ENCODE measurements at regions not wholly inside any gene's neighbourhood (a gene's known extent, or its start where the extent isn't known, plus 50 kb on each side); places are given as distances from the start of the nearest gene placed in this dataset.
"Not testable (repeated sequence)": the region's sequence is repeated elsewhere in the genome, so short reads cannot be mapped to it uniquely, and the experiment has no call there.

DNA sequence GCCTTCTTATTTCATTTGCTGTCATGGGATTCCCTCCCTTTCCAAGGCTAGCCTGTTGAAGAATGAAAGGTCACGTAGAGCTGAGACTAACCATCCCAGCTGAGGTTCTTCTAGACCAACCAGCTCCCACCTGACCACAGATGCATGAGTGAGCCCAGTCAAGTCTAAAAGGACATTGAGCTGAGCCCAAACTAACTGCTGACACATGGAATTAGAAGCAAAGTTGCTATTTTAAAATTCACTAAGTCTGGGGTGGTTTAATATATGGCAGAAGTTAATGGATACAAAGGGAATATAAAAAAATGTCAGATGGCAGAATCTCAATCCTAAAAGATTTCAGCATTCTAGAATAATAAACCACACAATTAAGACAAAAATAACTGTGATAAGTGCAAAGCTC, 118.9 kb upstream of the RASGEF1B start:
- H3K79me2 ChIP-seq (ENCODE audit: control insufficient read depth, insufficient read depth, low read length): no peaks in the 10 kb centered on the region
- no CpG with 5 or more reads among the region's 1 CpG for WGBS (ENCODE audit: extremely low coverage, insufficient coverage, low lambda C conversion rate)
- H2AK5ac ChIP-seq (ENCODE audit: low read length): no peak overlapping the region
- no peak overlapping the region for H3K27ac ChIP-seq (ENCODE audit: low read depth, low read length)
- no peak overlapping the region for H3K56ac ChIP-seq (ENCODE audit: low read length)
- no peaks in the 10 kb centered on the region for H3K36me3 ChIP-seq (ENCODE audit: control insufficient read depth, insufficient read depth, low read length)
- no peaks in the 10 kb centered on the region for H3K79me1 ChIP-seq (ENCODE audit: low read length)
- no peak for DNase-seq
- peaks cover 5% of the 10 kb centered on the region for H3K4me1 ChIP-seq (ENCODE audit: control insufficient read depth, low read depth, low read length)
- no peak overlapping the region for H3K4ac ChIP-seq (ENCODE audit: low read depth, low read length)
- H3K9ac ChIP-seq (ENCODE audit: low read length): no peak overlapping the region
- no peak overlapping the region for H3K4me3 ChIP-seq (ENCODE audit: low read length)
- H2BK120ac ChIP-seq (ENCODE audit: low read depth, low read length): no peak overlapping the region
- no peaks in the 10 kb centered on the region for H3K27me3 ChIP-seq (ENCODE audit: insufficient read depth, low read length, poor library complexity)
- no peak overlapping the region for H4K5ac ChIP-seq (ENCODE audit: low read length)
- H3K4me2 ChIP-seq (ENCODE audit: low read length): no peak overlapping the region
- H2BK5ac ChIP-seq (ENCODE audit: low read length): no peak overlapping the region
- no peak overlapping the region for H2BK15ac ChIP-seq (replicated peaks; ENCODE audit: low read depth)
- no peak overlapping the region for H3K23ac ChIP-seq (ENCODE audit: low read length)
- no peak overlapping the region for H4K8ac ChIP-seq (ENCODE audit: low read depth, low read length)
- no peak overlapping the region for H3K18ac ChIP-seq (ENCODE audit: low read length)

DNA sequence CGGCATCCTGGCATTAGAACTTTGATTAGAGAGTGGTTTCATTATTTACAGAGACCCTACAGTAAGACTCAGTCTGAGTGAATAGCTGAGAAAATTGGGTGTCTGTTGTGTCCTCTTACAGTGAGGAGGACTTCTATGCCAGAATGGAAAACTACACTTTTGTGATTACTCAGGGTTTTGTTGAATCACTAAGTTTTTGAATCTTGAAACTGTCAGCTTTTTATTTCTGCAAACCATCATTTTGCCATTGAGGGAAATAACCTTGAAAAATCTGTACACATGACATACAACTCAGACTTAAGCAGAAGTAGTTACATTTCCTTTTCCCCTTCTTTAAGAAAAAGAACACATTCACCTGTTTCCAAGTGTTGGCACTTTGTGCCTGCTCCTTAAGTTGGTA, 117.6 kb upstream of the RASGEF1B start:
- Histone ChIP-seq H3K4ac (ENCODE audit: low read depth, low read length) (no peak overlapping the region), H3K27me3 (ENCODE audit: insufficient read depth, low read length, poor library complexity) (no peaks in the 10 kb centered on the region), H4K5ac (ENCODE audit: low read length) (no peak overlapping the region), H3K79me1 (ENCODE audit: low read length) (no peaks in the 10 kb centered on the region), H3K4me2 (ENCODE audit: low read length) (no peak overlapping the region), H3K9ac (ENCODE audit: low read length) (no peak overlapping the region), H3K36me3 (ENCODE audit: control insufficient read depth, insufficient read depth, low read length) (no peaks in the 10 kb centered on the region), H2BK5ac (ENCODE audit: low read length) (no peak overlapping the region), H3K18ac (ENCODE audit: low read length) (no peak overlapping the region), H2AK5ac (ENCODE audit: low read length) (no peak overlapping the region), H2BK15ac (replicated peaks; ENCODE audit: low read depth) (no peak overlapping the region), H3K27ac (ENCODE audit: low read depth, low read length) (no peak overlapping the region), H4K8ac (ENCODE audit: low read depth, low read length) (no peak overlapping the region), H3K23ac (ENCODE audit: low read length) (no peak overlapping the region), H3K56ac (ENCODE audit: low read length) (no peak overlapping the region), H3K79me2 (ENCODE audit: control insufficient read depth, insufficient read depth, low read length) (no peaks in the 10 kb centered on the region), H3K4me3 (ENCODE audit: low read length) (no peak overlapping the region), H3K4me1 (ENCODE audit: control insufficient read depth, low read depth, low read length) (peaks cover 5% of the 10 kb centered on the region), H2BK120ac (ENCODE audit: low read depth, low read length) (no peak overlapping the region)
- WGBS (ENCODE audit: extremely low coverage, insufficient coverage, low lambda C conversion rate): no CpG with 5 or more reads among the region's 1 CpG
- no peak for DNase-seq

DNA sequence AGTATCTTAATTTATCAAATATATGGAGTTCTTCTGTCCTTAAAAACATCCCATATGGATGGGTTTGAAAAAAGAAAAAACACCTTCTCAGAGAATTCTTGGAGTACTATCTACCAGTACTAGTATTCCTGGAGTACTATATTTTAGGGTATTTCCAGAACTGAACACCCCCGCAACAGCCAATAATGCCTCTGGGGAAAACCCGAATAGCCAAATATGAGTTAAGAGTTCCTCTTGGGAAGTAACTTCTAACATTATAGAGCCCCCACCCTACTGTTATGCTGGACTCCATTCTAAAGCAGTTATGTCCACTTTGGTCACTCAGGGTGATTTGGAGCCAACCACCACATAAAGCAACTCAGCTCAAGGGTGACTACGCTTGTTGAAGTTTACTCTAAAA, 115.0 kb upstream of the RASGEF1B start:
- H2BK120ac ChIP-seq (ENCODE audit: low read depth, low read length): no peak overlapping the region
- no peak overlapping the region for H2AK5ac ChIP-seq (ENCODE audit: low read length)
- no peak overlapping the region for H4K8ac ChIP-seq (ENCODE audit: low read depth, low read length)
- no peak overlapping the region for H3K4me2 ChIP-seq (ENCODE audit: low read length)
- no peak overlapping the region for H3K4ac ChIP-seq (ENCODE audit: low read depth, low read length)
- H2BK5ac ChIP-seq (ENCODE audit: low read length): no peak overlapping the region
- no peaks in the 10 kb centered on the region for H3K36me3 ChIP-seq (ENCODE audit: control insufficient read depth, insufficient read depth, low read length)
- DNase-seq: no peak
- H3K79me1 ChIP-seq (ENCODE audit: low read length): no peaks in the 10 kb centered on the region
- WGBS (ENCODE audit: extremely low coverage, insufficient coverage, low lambda C conversion rate): no CpG with 5 or more reads among the region's 3 CpGs
- no peaks in the 10 kb centered on the region for H3K27me3 ChIP-seq (ENCODE audit: insufficient read depth, low read length, poor library complexity)
- H3K18ac ChIP-seq (ENCODE audit: low read length): no peak overlapping the region
- no peak overlapping the region for H4K5ac ChIP-seq (ENCODE audit: low read length)
- no peak overlapping the region for H3K9ac ChIP-seq (ENCODE audit: low read length)
- no peak overlapping the region for H3K56ac ChIP-seq (ENCODE audit: low read length)
- H3K4me3 ChIP-seq (ENCODE audit: low read length): no peak overlapping the region
- H3K4me1 ChIP-seq (ENCODE audit: control insufficient read depth, low read depth, low read length): no peaks in the 10 kb centered on the region
- no peaks in the 10 kb centered on the region for H3K79me2 ChIP-seq (ENCODE audit: control insufficient read depth, insufficient read depth, low read length)
- H3K23ac ChIP-seq (ENCODE audit: low read length): no peak overlapping the region
- H2BK15ac ChIP-seq (replicated peaks; ENCODE audit: low read depth): no peak overlapping the region
- no peak overlapping the region for H3K27ac ChIP-seq (ENCODE audit: low read depth, low read length)

DNA sequence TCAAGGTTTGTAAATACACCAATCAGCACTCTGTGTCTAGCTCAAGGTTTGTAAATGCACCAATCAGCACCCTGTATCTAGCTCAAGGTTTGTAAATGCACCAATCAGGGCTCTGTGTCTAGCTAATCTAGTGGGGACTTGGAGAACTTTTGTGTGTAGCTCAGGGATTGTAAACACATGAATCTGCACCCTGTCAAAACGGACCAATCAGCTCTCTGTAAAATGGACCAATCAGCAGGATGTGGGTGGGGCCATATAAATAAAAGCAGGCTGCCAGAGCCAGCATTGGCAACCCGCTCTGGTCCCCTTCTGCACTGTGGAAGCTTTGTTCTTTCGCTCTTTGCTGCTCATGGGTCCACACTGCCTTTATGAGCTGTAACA, 109.3 kb upstream of the RASGEF1B start:
- not testable (repeated sequence) for DNase-seq; H3K56ac ChIP-seq (ENCODE audit: low read length); H2AK5ac ChIP-seq (ENCODE audit: low read length); H3K79me1 ChIP-seq (ENCODE audit: low read length); H3K27me3 ChIP-seq (ENCODE audit: insufficient read depth, low read length, poor library complexity); H3K79me2 ChIP-seq (ENCODE audit: control insufficient read depth, insufficient read depth, low read length); H3K23ac ChIP-seq (ENCODE audit: low read length); H4K5ac ChIP-seq (ENCODE audit: low read length); H3K4me2 ChIP-seq (ENCODE audit: low read length); H3K36me3 ChIP-seq (ENCODE audit: control insufficient read depth, insufficient read depth, low read length); H2BK15ac ChIP-seq (replicated peaks; ENCODE audit: low read depth); H3K4ac ChIP-seq (ENCODE audit: low read depth, low read length); H3K27ac ChIP-seq (ENCODE audit: low read depth, low read length); H3K4me1 ChIP-seq (ENCODE audit: control insufficient read depth, low read depth, low read length); H3K9ac ChIP-seq (ENCODE audit: low read length); H2BK5ac ChIP-seq (ENCODE audit: low read length); H2BK120ac ChIP-seq (ENCODE audit: low read depth, low read length); H3K18ac ChIP-seq (ENCODE audit: low read length); H4K8ac ChIP-seq (ENCODE audit: low read depth, low read length); H3K4me3 ChIP-seq (ENCODE audit: low read length)
- no CpG with 5 or more reads among the region's 3 CpGs for WGBS (ENCODE audit: extremely low coverage, insufficient coverage, low lambda C conversion rate)

DNA sequence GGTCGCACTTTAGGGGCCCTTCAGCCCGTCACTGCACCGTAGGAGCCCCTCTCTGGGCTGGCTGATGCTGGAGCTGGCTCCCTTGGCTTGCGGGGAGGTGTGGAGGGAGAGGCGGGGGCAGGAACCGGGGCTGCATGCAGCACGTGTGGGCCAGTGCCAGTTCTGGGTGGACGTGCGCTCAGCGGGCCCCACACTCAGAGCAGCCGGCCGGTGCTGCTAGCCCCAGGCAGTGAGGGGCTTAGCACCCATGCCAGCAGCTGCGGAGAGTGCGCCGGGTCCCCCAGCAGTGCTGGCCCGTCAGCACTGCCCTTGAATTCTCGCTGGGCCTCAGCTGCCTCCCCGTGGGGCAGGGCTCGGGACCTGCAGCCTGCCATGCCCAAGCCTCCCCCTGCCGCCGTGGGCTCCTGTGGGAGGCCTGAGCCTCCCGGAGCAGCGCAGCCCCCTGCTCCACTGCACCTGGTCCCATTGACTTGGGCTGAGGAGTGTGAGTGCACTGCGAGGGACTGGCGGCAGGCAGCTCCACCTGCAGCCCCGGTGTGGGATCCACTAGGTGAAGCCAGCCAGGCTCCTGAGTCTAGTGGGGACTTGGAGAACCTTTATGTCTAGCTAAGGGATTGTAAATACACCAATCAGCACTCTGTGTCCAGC, 108.8 kb upstream of the RASGEF1B start:
- H2BK15ac ChIP-seq (replicated peaks; ENCODE audit: low read depth): no peak overlapping the region
- H3K4me3 ChIP-seq (ENCODE audit: low read length): no peak overlapping the region
- H3K4me2 ChIP-seq (ENCODE audit: low read length): no peak overlapping the region
- no peak overlapping the region for H3K4ac ChIP-seq (ENCODE audit: low read depth, low read length)
- no peak overlapping the region for H2BK5ac ChIP-seq (ENCODE audit: low read length)
- no peak overlapping the region for H2BK120ac ChIP-seq (ENCODE audit: low read depth, low read length)
- no peaks in the 10 kb centered on the region for H3K79me2 ChIP-seq (ENCODE audit: control insufficient read depth, insufficient read depth, low read length)
- no peak overlapping the region for H3K18ac ChIP-seq (ENCODE audit: low read length)
- DNase-seq: no peak
- H3K36me3 ChIP-seq (ENCODE audit: control insufficient read depth, insufficient read depth, low read length): no peaks in the 10 kb centered on the region
- no peak overlapping the region for H3K56ac ChIP-seq (ENCODE audit: low read length)
- no peaks in the 10 kb centered on the region for H3K4me1 ChIP-seq (ENCODE audit: control insufficient read depth, low read depth, low read length)
- H4K8ac ChIP-seq (ENCODE audit: low read depth, low read length): no peak overlapping the region
- no peak overlapping the region for H3K9ac ChIP-seq (ENCODE audit: low read length)
- no CpG with 5 or more reads among the region's 26 CpGs for WGBS (ENCODE audit: extremely low coverage, insufficient coverage, low lambda C conversion rate)
- H3K27ac ChIP-seq (ENCODE audit: low read depth, low read length): no peak overlapping the region
- no peak overlapping the region for H2AK5ac ChIP-seq (ENCODE audit: low read length)
- no peak overlapping the region for H4K5ac ChIP-seq (ENCODE audit: low read length)
- H3K27me3 ChIP-seq (ENCODE audit: insufficient read depth, low read length, poor library complexity): no peaks in the 10 kb centered on the region
- no peaks in the 10 kb centered on the region for H3K79me1 ChIP-seq (ENCODE audit: low read length)
- no peak overlapping the region for H3K23ac ChIP-seq (ENCODE audit: low read length)

DNA sequence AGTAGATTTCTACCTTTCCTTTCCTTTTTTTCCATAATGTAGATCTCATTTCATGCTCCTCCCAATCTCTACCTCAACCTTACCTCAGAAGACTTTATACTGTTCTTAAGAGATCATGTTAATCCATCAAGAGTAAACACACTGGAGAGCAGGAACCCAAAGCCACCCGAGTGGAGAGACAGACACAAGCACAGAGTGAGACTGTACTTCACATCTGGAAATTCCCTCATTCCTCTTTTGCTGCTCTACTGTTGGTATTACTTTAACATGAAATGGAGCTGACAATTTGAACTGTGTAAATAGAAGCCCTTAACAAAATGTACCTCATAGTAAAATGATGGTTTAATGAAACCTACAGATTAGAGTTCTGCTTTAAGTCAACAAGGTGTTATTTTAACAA, 105.7 kb upstream of the RASGEF1B start:
- Histone ChIP-seq H3K4ac (ENCODE audit: low read depth, low read length) (no peak overlapping the region), H3K79me2 (ENCODE audit: control insufficient read depth, insufficient read depth, low read length) (no peaks in the 10 kb centered on the region), H3K9ac (ENCODE audit: low read length) (no peak overlapping the region), H3K4me3 (ENCODE audit: low read length) (no peak overlapping the region), H3K27ac (ENCODE audit: low read depth, low read length) (no peak overlapping the region), H3K79me1 (ENCODE audit: low read length) (no peaks in the 10 kb centered on the region), H3K4me2 (ENCODE audit: low read length) (no peak overlapping the region), H3K36me3 (ENCODE audit: control insufficient read depth, insufficient read depth, low read length) (no peaks in the 10 kb centered on the region), H3K56ac (ENCODE audit: low read length) (no peak overlapping the region), H2BK5ac (ENCODE audit: low read length) (no peak overlapping the region), H4K5ac (ENCODE audit: low read length) (no peak overlapping the region), H3K4me1 (ENCODE audit: control insufficient read depth, low read depth, low read length) (peaks cover 3% of the 10 kb centered on the region), H3K18ac (ENCODE audit: low read length) (no peak overlapping the region), H3K27me3 (ENCODE audit: insufficient read depth, low read length, poor library complexity) (no peaks in the 10 kb centered on the region), H4K8ac (ENCODE audit: low read depth, low read length) (no peak overlapping the region), H2BK15ac (replicated peaks; ENCODE audit: low read depth) (no peak overlapping the region), H3K23ac (ENCODE audit: low read length) (no peak overlapping the region), H2AK5ac (ENCODE audit: low read length) (no peak overlapping the region), H2BK120ac (ENCODE audit: low read depth, low read length) (no peak overlapping the region)
- DNase-seq: no peak
- no CpG with 5 or more reads among the region's 1 CpG for WGBS (ENCODE audit: extremely low coverage, insufficient coverage, low lambda C conversion rate)

Measured in mesendoderm (in vitro differentiated cells).